ENCODE measurements at regions not wholly inside any gene's neighbourhood (a gene's known extent, or its start where the extent isn't known, plus 50 kb on each side); places are given as distances from the start of the nearest gene placed in this dataset.

DNA sequence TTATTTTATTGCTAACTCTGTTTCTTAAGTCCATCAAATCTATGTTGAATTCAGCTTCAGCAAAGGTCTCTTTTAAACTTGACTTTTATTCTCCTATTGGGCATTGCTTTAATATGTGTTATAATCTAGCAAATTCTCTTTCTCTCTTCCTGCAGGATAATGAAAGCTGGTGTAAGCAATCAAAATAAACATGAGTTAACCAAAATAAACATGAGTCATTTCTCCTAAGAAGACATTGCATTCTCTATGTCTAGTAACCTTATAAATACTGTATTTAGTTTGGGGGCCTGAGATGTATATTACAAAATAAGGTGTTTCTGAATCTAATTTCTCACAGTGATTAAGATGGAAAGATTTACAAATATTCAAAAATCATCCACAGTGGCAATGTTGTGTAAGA, 739.1 kb upstream of the ATXN7L3B start:
- peaks cover 9% of the 10 kb centered on the region for H3K4me1 Mint-ChIP-seq (ENCODE audit: insufficient read depth, unreplicated experiment)
- ChIA-PET CTCF (no interaction called here), POLR2A (no interaction called here)
- peak; percentile 43 for DNase-seq (ENCODE audit: unreplicated experiment)
- peaks cover 8% of the 10 kb centered on the region for H3K9me3 Mint-ChIP-seq (ENCODE audit: unreplicated experiment)
- TF ChIP-seq, protein P1, sequence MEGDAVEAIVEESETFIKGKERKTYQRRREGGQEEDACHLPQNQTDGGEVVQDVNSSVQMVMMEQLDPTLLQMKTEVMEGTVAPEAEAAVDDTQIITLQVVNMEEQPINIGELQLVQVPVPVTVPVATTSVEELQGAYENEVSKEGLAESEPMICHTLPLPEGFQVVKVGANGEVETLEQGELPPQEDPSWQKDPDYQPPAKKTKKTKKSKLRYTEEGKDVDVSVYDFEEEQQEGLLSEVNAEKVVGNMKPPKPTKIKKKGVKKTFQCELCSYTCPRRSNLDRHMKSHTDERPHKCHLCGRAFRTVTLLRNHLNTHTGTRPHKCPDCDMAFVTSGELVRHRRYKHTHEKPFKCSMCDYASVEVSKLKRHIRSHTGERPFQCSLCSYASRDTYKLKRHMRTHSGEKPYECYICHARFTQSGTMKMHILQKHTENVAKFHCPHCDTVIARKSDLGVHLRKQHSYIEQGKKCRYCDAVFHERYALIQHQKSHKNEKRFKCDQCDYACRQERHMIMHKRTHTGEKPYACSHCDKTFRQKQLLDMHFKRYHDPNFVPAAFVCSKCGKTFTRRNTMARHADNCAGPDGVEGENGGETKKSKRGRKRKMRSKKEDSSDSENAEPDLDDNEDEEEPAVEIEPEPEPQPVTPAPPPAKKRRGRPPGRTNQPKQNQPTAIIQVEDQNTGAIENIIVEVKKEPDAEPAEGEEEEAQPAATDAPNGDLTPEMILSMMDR (IDR thresholded peaks at IDR 0.05; ENCODE audit: unreplicated experiment): no peak
- no peaks in the 10 kb centered on the region for H3K36me3 Mint-ChIP-seq (ENCODE audit: insufficient read depth, unreplicated experiment)
- no peak overlapping the region for H3K4me3 Mint-ChIP-seq (ENCODE audit: unreplicated experiment)
- no TSS peak for BruUV-seq (replicated peaks)
- peak overlapping the region; percentile 16 for H3K27ac Mint-ChIP-seq (ENCODE audit: low read depth, unreplicated experiment)
- no peaks in the 10 kb centered on the region for H3K27me3 Mint-ChIP-seq (ENCODE audit: insufficient read depth, unreplicated experiment)
- intact Hi-C loops (cut with micrococcal nuclease): no loop called here

DNA sequence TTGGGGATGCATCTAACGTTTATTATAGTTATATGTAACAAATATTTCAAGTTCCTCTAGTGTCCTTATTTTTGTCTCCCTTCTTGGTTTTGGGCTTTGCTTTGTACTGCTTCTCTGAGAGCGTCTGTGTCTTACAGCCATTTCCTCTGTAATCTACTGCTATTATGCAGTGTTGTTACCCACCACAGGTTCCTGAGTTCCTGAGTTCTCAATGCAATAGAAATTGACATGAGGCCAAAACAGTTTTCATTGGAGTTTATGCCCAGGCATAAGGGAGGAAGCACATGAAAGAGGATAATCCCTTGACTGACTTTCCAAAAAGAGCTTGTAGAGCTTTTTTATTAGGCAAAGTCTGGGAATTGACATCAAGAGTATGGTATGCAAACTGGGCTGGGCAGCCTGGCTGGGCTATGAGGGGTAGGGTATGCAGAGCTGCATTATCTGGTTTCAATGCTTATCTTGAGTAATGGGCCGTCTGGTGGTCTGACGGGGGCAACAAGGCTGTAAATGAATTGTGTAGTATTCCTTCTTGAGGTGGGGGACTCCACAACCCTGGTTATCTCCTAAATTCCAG, 722.5 kb upstream of the ATXN7L3B start:
- no peak overlapping the region for H3K4me3 Mint-ChIP-seq (ENCODE audit: unreplicated experiment)

DNA sequence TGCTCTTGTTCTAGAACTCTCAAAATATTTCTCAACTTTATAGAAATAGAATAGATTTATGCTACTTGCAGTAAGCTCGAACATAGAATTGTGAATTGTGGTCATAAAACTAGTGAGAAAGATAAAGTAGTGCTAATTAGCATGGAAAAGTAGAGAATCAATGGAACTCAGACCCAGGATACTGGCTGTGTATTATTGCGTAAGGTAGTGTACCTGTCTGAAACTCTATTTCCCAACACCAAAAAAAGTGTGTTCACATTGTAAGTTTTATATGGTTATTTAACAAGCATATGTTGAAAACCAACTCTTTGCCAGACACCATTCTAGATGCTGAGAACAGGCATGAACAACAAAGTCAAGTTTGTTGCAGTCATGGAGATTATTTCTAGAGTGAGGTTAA, 720.5 kb upstream of the ATXN7L3B start:
- no peak overlapping the region for H3K27ac Mint-ChIP-seq (ENCODE audit: low read depth, unreplicated experiment)
- no peaks in the 10 kb centered on the region for H3K9me3 Mint-ChIP-seq (ENCODE audit: unreplicated experiment)
- no peaks in the 10 kb centered on the region for H3K27me3 Mint-ChIP-seq (ENCODE audit: insufficient read depth, unreplicated experiment)
- no peak overlapping the region for H3K4me3 Mint-ChIP-seq (ENCODE audit: unreplicated experiment)
- peak; percentile 5 for DNase-seq (ENCODE audit: unreplicated experiment)
- TF ChIP-seq, protein P1 (IDR thresholded peaks at IDR 0.05; ENCODE audit: unreplicated experiment): no peak
- no peaks in the 10 kb centered on the region for H3K36me3 Mint-ChIP-seq (ENCODE audit: insufficient read depth, unreplicated experiment)
- BruUV-seq (replicated peaks): no TSS peak
- CTCF ChIA-PET: no interaction called here
- H3K4me1 Mint-ChIP-seq (ENCODE audit: insufficient read depth, unreplicated experiment): no peaks in the 10 kb centered on the region
- intact Hi-C loops (cut with micrococcal nuclease): no loop called here
- POLR2A ChIA-PET: no interaction called here

More for the DNA sequence above, 722.5 kb upstream of the ATXN7L3B start:
- intact Hi-C loops (cut with micrococcal nuclease): no loop called here
- no TSS peak for BruUV-seq (replicated peaks)
- Mint-ChIP-seq H3K4me1 (ENCODE audit: insufficient read depth, unreplicated experiment) (no peaks in the 10 kb centered on the region), H3K36me3 (ENCODE audit: insufficient read depth, unreplicated experiment) (no peaks in the 10 kb centered on the region), H3K27ac (ENCODE audit: low read depth, unreplicated experiment) (no peak overlapping the region), H3K27me3 (ENCODE audit: insufficient read depth, unreplicated experiment) (no peaks in the 10 kb centered on the region), H3K9me3 (ENCODE audit: unreplicated experiment) (no peaks in the 10 kb centered on the region)
- ChIA-PET CTCF (interaction anchor here (0.6 kb wide), 1 partner anchor 1333 kb away, joined by 3 read pairs; no protein-coding TSS in a partner anchor), POLR2A (no interaction called here)
- no peak for DNase-seq (ENCODE audit: unreplicated experiment)
- TF ChIP-seq, protein P1 (IDR thresholded peaks at IDR 0.05; ENCODE audit: unreplicated experiment): no peak

DNA sequence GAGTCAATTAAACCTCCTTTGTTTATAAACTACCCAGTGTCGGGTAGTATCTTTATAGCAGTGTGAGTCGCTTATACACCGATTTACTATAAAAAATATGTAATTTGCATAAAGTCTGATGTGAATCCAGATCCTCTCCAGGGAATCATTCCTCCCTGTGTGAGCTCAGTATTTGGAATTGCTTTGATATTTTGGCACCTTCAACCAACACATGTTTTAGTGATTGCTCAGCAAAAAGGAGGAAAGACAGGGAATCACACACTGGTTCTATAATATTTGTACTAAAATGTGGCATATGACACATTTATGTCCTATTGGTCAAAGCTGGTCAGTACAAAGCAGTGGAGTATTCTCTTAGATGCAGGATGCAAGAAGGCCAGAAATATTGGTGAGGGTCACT, 703.9 kb upstream of the ATXN7L3B start:
- Mint-ChIP-seq H3K27me3 (ENCODE audit: insufficient read depth, unreplicated experiment) (no peaks in the 10 kb centered on the region), H3K9me3 (ENCODE audit: unreplicated experiment) (no peaks in the 10 kb centered on the region), H3K27ac (ENCODE audit: low read depth, unreplicated experiment) (no peak overlapping the region), H3K4me1 (ENCODE audit: insufficient read depth, unreplicated experiment) (no peaks in the 10 kb centered on the region), H3K36me3 (ENCODE audit: insufficient read depth, unreplicated experiment) (no peaks in the 10 kb centered on the region), H3K4me3 (ENCODE audit: unreplicated experiment) (no peak overlapping the region)
- ChIA-PET CTCF (no interaction called here), POLR2A (no interaction called here)
- TF ChIP-seq, protein P1 (IDR thresholded peaks at IDR 0.05; ENCODE audit: unreplicated experiment): no peak
- no peak for DNase-seq (ENCODE audit: unreplicated experiment)
- intact Hi-C loops (cut with micrococcal nuclease): no loop called here
- no TSS peak for BruUV-seq (replicated peaks)
